ENCODE measurements at regions not wholly inside any gene's neighbourhood (a gene's known extent, or its start where the extent isn't known, plus 50 kb on each side); places are given as distances from the start of the nearest gene placed in this dataset.
A peak's percentile ranks its signal among the peaks of the same experiment; 100 is the strongest.

DNA sequence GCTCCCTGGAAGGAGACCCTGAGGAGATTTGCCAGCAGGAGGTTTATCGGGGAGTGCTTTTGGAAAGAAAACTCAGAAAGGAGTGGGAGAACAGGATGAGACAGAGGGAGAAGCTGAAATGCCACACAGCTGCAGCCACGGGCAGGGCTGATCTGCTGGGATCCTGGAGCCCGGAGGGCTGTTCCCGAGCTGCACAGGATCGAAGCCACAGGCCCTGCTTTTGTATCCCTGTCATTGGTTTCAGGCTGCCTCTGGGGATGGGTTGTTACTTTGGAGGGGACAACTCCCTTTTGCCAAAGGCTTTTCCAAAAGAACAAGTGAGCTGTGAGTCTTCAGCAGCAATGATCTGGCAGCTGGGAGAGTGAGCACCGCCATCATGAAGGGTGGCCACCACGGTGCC is 152.5 kb upstream of the PTCH1 start:
- no peak overlapping the region for H3K56ac ChIP-seq (ENCODE audit: insufficient read length, low read depth, low read length)
- no peak overlapping the region for H2BK12ac ChIP-seq (ENCODE audit: insufficient read length, low read depth, low read length)
- no peaks in the 10 kb centered on the region for H4K20me1 ChIP-seq (ENCODE audit: control insufficient read depth, insufficient read depth, insufficient read length)
- Mint-ChIP-seq H3K4me3 (no peak overlapping the region), H3K4me1 (peaks cover 35 to 44% of the 10 kb centered on the region in 2 experiments), H3K9me3 (no peaks in the 10 kb centered on the region), H3K27me3 (ENCODE audit: low read depth) (peaks cover 7% of the 10 kb centered on the region), H3K27ac (no peak overlapping the region), H3K36me3 (ENCODE audit: insufficient read depth in 1 of 3, low read depth in 3 of 3) (no peaks in the 10 kb centered on the region)
- H3K23me2 ChIP-seq (ENCODE audit: insufficient read length, low read depth, low read length, poor library complexity, severe bottlenecking): no peaks in the 10 kb centered on the region
- peak overlapping the region; percentile 37 for H2AFZ ChIP-seq (ENCODE audit: low read length)
- no peak for DNase-seq
- H3K14ac ChIP-seq (ENCODE audit: insufficient read depth, low read length): no peak overlapping the region
- no peak overlapping the region for H3K9ac ChIP-seq (ENCODE audit: extremely low read depth, insufficient read length, low read length)
- H2AK5ac ChIP-seq (ENCODE audit: insufficient read length, low read length): no peak overlapping the region
- no peaks in the 10 kb centered on the region for H3K27me3 ChIP-seq (ENCODE audit: insufficient read depth, low read length)
- WGBS (ENCODE audit: extremely low coverage, insufficient read length, low lambda C conversion rate): no CpG with 5 or more reads among the region's 7 CpGs
- no peak overlapping the region for H2BK120ac ChIP-seq (ENCODE audit: low read depth, low read length, poor library complexity, severe bottlenecking)
- no peaks in the 10 kb centered on the region for H3K79me2 ChIP-seq (ENCODE audit: insufficient read depth, low read length)
- TF ChIP-seq, protein P1, sequence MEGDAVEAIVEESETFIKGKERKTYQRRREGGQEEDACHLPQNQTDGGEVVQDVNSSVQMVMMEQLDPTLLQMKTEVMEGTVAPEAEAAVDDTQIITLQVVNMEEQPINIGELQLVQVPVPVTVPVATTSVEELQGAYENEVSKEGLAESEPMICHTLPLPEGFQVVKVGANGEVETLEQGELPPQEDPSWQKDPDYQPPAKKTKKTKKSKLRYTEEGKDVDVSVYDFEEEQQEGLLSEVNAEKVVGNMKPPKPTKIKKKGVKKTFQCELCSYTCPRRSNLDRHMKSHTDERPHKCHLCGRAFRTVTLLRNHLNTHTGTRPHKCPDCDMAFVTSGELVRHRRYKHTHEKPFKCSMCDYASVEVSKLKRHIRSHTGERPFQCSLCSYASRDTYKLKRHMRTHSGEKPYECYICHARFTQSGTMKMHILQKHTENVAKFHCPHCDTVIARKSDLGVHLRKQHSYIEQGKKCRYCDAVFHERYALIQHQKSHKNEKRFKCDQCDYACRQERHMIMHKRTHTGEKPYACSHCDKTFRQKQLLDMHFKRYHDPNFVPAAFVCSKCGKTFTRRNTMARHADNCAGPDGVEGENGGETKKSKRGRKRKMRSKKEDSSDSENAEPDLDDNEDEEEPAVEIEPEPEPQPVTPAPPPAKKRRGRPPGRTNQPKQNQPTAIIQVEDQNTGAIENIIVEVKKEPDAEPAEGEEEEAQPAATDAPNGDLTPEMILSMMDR (conservative IDR thresholded peaks at IDR 0.05): no peak
- H3T11ph ChIP-seq (ENCODE audit: low read length): no peak overlapping the region
- no peak overlapping the region for H2BK15ac ChIP-seq (ENCODE audit: low read depth, low read length)
- H3K79me1 ChIP-seq (ENCODE audit: insufficient read depth, low read depth, low read length, poor library complexity, severe bottlenecking): no peaks in the 10 kb centered on the region
- H4K5ac ChIP-seq (ENCODE audit: insufficient read length, low read depth, low read length): no peak overlapping the region
- H3K27ac ChIP-seq (ENCODE audit: insufficient read length, low read depth, low read length): no peak overlapping the region
- H3K9me3 ChIP-seq (ENCODE audit: control insufficient read depth, low read depth, low read length): no peaks in the 10 kb centered on the region
- H3K4me2 ChIP-seq (ENCODE audit: insufficient read depth, insufficient read length, low read length): no peak overlapping the region
- H2BK20ac ChIP-seq (ENCODE audit: low read depth, low read length, poor library complexity, severe bottlenecking): no peak overlapping the region
- no peak overlapping the region for H4K8ac ChIP-seq (replicated peaks; ENCODE audit: insufficient read length, low read depth, low read length)
- no peak overlapping the region for H2BK5ac ChIP-seq (ENCODE audit: insufficient read length, low read length)
- H3K4ac ChIP-seq (ENCODE audit: low read depth, low read length): no peak overlapping the region
- H3K18ac ChIP-seq (ENCODE audit: insufficient read length, low read depth, low read length): no peak overlapping the region
- 0 out of 2 replicates have a peak, but pooled peaks cover 1% of the 10 kb centered on the region for H3K4me1 ChIP-seq (ENCODE audit: insufficient read depth, low read length)
- H3K23ac ChIP-seq (ENCODE audit: insufficient read length, low read depth, low read length): no peak overlapping the region
- no peak overlapping the region for H4K91ac ChIP-seq (ENCODE audit: insufficient read length, low read depth, low read length)

Measured in H9 (cell line).